ENCODE measurements at regions not wholly inside any gene's neighbourhood (a gene's known extent, or its start where the extent isn't known, plus 50 kb on each side); places are given as distances from the start of the nearest gene placed in this dataset.

GRCh38 chr3:115436767-115437301 lies 186.5 kb upstream of the GAP43 start:
- TF ChIP-seq CTCF (IDR thresholded peaks at IDR 0.05) (no peak), ZFX (IDR thresholded peaks at IDR 0.05; ENCODE audit: borderline replicate concordance) (no peak)
